GM23248 (cell line): ENCODE measurements at regions not wholly inside any gene's neighbourhood (a gene's known extent, or its start where the extent isn't known, plus 50 kb on each side); places are given as distances from the start of the nearest gene placed in this dataset.

Experiments used
- DNase-seq: peaks from one replicate; pipeline ENCODE4 v3.0.0-alpha.2; 2015
- H2AFZ ChIP-seq: fragments of 200-600 bp; sonication (generic); 2 replicates; pipeline ENCODE4 v1.6.1; 2016; ENCODE audit warnings: antibody characterized with exemption
- H3F3A ChIP-seq: fragments of 200-600 bp; sonication (generic); 2 replicates; pipeline ENCODE4 v1.6.1; 2016; ENCODE audit warnings: mild to moderate bottlenecking, antibody characterized with exemption, mixed run types; ENCODE audit not compliant: insufficient read depth
- H3K27ac ChIP-seq: fragments of 200-600 bp; sonication (generic); 2 replicates; pipeline ENCODE4 v1.5.1; 2016; ENCODE audit warnings: mild to moderate bottlenecking
- H3K27me3 ChIP-seq: fragments of 200-600 bp; sonication (generic); replicated peaks from 2 replicates; pipeline ENCODE4 v1.6.1; 2016; ENCODE audit warnings: mild to moderate bottlenecking; ENCODE audit not compliant: insufficient read depth
- H3K36me3 ChIP-seq: fragments of 200-600 bp; sonication (generic); 2 replicates; pipeline ENCODE4 v1.6.1; 2016; ENCODE audit warnings: low read depth, mild to moderate bottlenecking
- H3K4me1 ChIP-seq: fragments of 200-600 bp; sonication (generic); 2 replicates; pipeline ENCODE4 v1.6.1; 2016; ENCODE audit warnings: mild to moderate bottlenecking; ENCODE audit not compliant: insufficient read depth
- H3K4me2 ChIP-seq: fragments of 200-600 bp; sonication (generic); one replicate; pipeline ENCODE4 v1.6.1; 2016; ENCODE audit warnings: mild to moderate bottlenecking; ENCODE audit not compliant: unreplicated experiment
- H3K4me3 ChIP-seq: fragments of 200-600 bp; sonication (generic); 2 replicates; pipeline ENCODE4 v1.5.1; 2016; ENCODE audit warnings: mild to moderate bottlenecking
- H3K79me2 ChIP-seq: fragments of 200-600 bp; sonication (generic); 2 replicates; pipeline ENCODE4 v1.6.1; 2016; ENCODE audit warnings: mild to moderate bottlenecking; ENCODE audit not compliant: insufficient read depth
- H3K9ac ChIP-seq: fragments of 200-600 bp; sonication (generic); 2 replicates; pipeline ENCODE4 v1.6.1; 2016; ENCODE audit warnings: mild to moderate bottlenecking
- H3K9me2 ChIP-seq: fragments of 200-600 bp; sonication (generic); 2 replicates; pipeline ENCODE4 v1.6.1; 2016; ENCODE audit warnings: mixed run types, mild to moderate bottlenecking, moderate library complexity; ENCODE audit not compliant: insufficient read depth
- H3K9me3 ChIP-seq: fragments of 200-600 bp; sonication (generic); one replicate; pipeline ENCODE4 v1.6.1; 2017; ENCODE audit warnings: low read depth
- H4K20me1 ChIP-seq: fragments of 200-600 bp; sonication (generic); 2 replicates; pipeline ENCODE4 v1.6.0; 2016; ENCODE audit not compliant: insufficient read depth
- EZH2 ChIP-seq: fragments of 200-600 bp; sonication (generic); IDR thresholded peaks from 2 replicates; pipeline ENCODE4 v1.6.1; 2018; ENCODE audit warnings: antibody characterized with exemption, mild to moderate bottlenecking; ENCODE audit not compliant: insufficient read depth, poor library complexity, severe bottlenecking
- EZH2phosphoT487 ChIP-seq: fragments of 200-600 bp; sonication (generic); IDR thresholded peaks from 2 replicates; pipeline ENCODE4 v1.6.1; 2018; ENCODE audit warnings: antibody characterized with exemption, moderate library complexity, mild to moderate bottlenecking, low read depth; ENCODE audit not compliant: insufficient read depth
- WGBS, 2 experiments: methylation state at CpG; one replicate each; pipeline ENCODE4 v1.1.6; 2015 to 2017; ENCODE audit warnings: low lambda C conversion rate in 2 of 2, low coverage in 1 of 2; ENCODE audit errors: missing lambda C conversion rate in 2 of 2; 5-methylcytosine and 5-hydroxymethylcytosine counted together
- in situ Hi-C: fragments of 300-500 bp; cut with MboI; formaldehyde crosslinking; loops from 2 replicates; pipeline ENCODE4 v1.15.0; 2020

DNA sequence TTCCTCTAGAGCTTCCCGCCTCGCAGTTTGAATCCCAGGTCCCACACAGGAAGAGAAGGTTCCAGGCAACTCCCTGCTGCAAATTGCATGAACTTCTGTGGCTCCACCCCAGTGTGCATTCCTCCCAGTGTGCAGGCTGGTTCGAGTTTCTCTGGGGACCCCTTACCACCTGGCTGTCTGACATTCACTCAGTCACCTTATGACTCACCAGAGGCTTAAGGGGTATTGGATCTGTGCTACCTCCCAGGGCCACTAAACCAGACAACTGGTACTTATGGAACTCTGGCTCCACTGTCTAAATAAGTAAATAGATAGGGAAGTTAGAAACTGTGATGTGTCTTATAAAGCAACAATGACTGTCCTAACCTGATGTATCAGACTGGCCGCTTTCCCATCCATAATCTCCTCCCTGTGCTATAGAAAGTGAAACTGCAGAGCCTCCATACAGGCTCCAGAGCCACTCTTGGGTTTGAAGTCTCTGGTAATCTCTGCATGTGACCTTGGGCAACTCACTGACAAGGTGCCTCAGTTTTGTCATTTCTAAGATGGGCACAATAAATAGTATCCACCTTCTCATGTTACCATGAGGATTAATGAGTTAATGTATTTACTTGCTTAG lies 720.6 kb downstream of the SEMA5A start:
- H3K27me3 ChIP-seq = no peaks in the 10 kb centered on the region
- H3F3A ChIP-seq = peaks cover 29% of the 10 kb centered on the region
- H3K4me1 ChIP-seq = peaks cover 52% of the 10 kb centered on the region
- DNase-seq = peak; percentile 37
- TF ChIP-seq EZH2phosphoT487 (no peak), EZH2 (no peak)
- no peaks in the 10 kb centered on the region for H3K9me2 ChIP-seq
- H3K9ac ChIP-seq = no peak overlapping the region
- in situ Hi-C loops = no loop called here
- no peaks in the 10 kb centered on the region for H4K20me1 ChIP-seq
- no peak overlapping the region for H3K4me2 ChIP-seq
- H3K79me2 ChIP-seq = no peaks in the 10 kb centered on the region
- H3K9me3 ChIP-seq = no peaks in the 10 kb centered on the region
- no peaks in the 10 kb centered on the region for H3K36me3 ChIP-seq
- H3K27ac ChIP-seq = no peak overlapping the region
- no peak overlapping the region for H2AFZ ChIP-seq
- no peak overlapping the region for H3K4me3 ChIP-seq
- 84 to 90% methylated on average over 4 of the region's 4 CpGs for WGBS, 2 experiments

DNA sequence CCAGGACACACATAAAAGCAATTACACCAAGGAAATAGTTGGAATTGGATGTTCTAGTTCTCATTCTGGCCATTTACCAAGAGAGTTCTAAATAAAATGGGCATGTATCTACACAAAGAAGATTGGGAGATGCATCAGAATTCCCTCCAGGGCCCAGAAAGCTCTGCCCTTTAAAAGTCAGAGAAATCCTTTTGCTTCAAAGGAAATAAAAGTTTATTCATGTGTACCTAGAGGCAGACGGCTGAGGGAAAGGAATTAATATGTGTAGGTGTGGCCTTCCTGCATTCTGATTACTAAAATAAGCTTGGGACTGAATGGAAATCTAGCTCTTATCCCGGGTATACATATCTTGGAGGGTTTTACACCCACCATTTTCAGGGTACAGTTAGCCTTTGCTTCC lies 719.4 kb downstream of the SEMA5A start:
- no peaks in the 10 kb centered on the region for H3K79me2 ChIP-seq
- no peaks in the 10 kb centered on the region for H3K9me2 ChIP-seq
- H3K4me2 ChIP-seq = no peak overlapping the region
- no peak overlapping the region for H3K9ac ChIP-seq
- TF ChIP-seq EZH2 (no peak), EZH2phosphoT487 (no peak)
- H3K9me3 ChIP-seq = no peaks in the 10 kb centered on the region
- no peak overlapping the region for H3K27ac ChIP-seq
- 76 to 84% methylated on average over 2 of the region's 2 CpGs for WGBS, 2 experiments
- H4K20me1 ChIP-seq = no peaks in the 10 kb centered on the region
- H3K36me3 ChIP-seq = no peaks in the 10 kb centered on the region
- peak overlapping the region; percentile 14; the same call in 1 of the 2 replicates for H2AFZ ChIP-seq
- DNase-seq = no peak
- no peaks in the 10 kb centered on the region for H3K27me3 ChIP-seq
- no peak overlapping the region for H3K4me3 ChIP-seq
- peaks cover 60% of the 10 kb centered on the region for H3K4me1 ChIP-seq
- peaks cover 40% of the 10 kb centered on the region for H3F3A ChIP-seq
- in situ Hi-C loops = no loop called here

DNA sequence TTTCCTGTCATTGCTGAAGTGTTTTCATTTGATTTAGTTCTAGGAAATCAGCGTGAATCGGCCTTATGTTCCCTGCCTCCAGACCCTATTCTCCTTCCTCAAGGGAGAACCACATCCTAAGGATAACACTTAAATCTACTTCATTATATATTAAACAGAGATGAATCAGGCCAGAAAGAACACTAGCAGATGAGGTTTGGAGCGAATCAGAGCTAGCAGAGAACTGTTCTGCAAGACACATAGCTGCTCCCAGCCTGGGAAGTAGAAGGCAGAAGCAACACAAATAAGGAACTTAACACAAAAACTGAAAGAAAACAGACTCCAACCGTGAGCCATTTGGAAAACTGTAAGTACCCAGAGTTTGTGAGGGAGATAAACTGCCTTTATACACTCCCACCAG lies 718.2 kb downstream of the SEMA5A start:
- peak; percentile 33 for DNase-seq
- H3F3A ChIP-seq = peaks cover 50% of the 10 kb centered on the region
- no peak overlapping the region for H2AFZ ChIP-seq
- WGBS, 2 experiments = 81 to 89% methylated on average over 4 of the region's 4 CpGs
- H3K27ac ChIP-seq = no peak overlapping the region
- H4K20me1 ChIP-seq = no peaks in the 10 kb centered on the region
- H3K9me3 ChIP-seq = no peaks in the 10 kb centered on the region
- in situ Hi-C loops = no loop called here
- H3K36me3 ChIP-seq = no peaks in the 10 kb centered on the region
- no peaks in the 10 kb centered on the region for H3K27me3 ChIP-seq
- H3K9me2 ChIP-seq = no peaks in the 10 kb centered on the region
- no peak for TF ChIP-seq EZH2phosphoT487
- TF ChIP-seq EZH2 = no peak
- H3K4me2 ChIP-seq = no peak overlapping the region
- H3K79me2 ChIP-seq = no peaks in the 10 kb centered on the region
- no peak overlapping the region for H3K9ac ChIP-seq
- no peak overlapping the region for H3K4me3 ChIP-seq
- H3K4me1 ChIP-seq = peaks cover 69% of the 10 kb centered on the region

DNA sequence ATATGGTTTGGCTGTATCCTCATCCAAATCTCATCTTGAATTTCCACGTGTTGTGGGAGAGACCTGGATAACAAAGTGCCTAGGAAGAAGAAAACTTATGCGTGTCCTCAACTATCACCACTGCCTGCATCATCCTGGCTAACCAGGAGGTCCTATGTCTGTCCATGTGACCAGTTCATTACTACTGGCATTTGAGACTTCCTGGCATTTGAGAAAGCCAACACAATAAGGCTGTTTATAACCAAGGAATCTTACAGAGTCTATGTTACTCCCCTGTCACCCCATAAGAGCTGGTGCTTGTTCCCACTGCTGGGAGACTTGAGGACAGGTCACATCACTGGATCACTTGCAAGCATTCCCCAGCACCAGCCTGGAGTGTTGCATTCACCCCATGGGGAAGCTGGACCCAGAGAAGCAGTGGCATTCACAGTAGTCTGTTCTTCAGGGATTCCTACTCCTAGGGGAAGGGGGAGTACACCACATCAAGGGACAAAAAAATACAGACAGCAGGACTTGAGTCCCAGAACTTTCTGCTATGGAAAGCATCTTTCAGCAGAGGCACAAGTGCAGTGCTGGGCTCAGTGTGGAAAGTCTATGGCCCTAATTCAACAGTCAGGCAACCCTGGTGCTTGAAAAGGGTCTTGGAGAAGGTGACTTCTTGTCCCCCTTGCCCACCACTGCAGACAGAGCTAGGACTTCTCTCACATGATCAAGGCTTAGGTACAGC lies 717.1 kb downstream of the SEMA5A start:
- Histone ChIP-seq H3K27me3 (no peaks in the 10 kb centered on the region), H3K4me3 (no peak overlapping the region), H3K4me2 (peak overlapping the region; percentile 73), H4K20me1 (no peaks in the 10 kb centered on the region), H3K9me2 (no peaks in the 10 kb centered on the region), H3K27ac (peak overlapping the region; percentile 79), H3K9me3 (no peaks in the 10 kb centered on the region), H3K79me2 (no peaks in the 10 kb centered on the region), H2AFZ (no peak overlapping the region), H3K4me1 (peaks cover 69% of the 10 kb centered on the region), H3F3A (peaks cover 50% of the 10 kb centered on the region), H3K9ac (peak overlapping the region; percentile 18; the same call in 1 of the 2 replicates), H3K36me3 (no peaks in the 10 kb centered on the region)
- DNase-seq = peak; percentile 13
- TF ChIP-seq EZH2 (no peak), EZH2phosphoT487 (no peak)
- in situ Hi-C loops = no loop called here
- WGBS, 2 experiments = 65 to 71% methylated on average over 2 of the region's 2 CpGs
